Fibroblast of villous mesenchyme (primary cell): ENCODE measurements at regions not wholly inside any gene's neighbourhood (a gene's known extent, or its start where the extent isn't known, plus 50 kb on each side); places are given as distances from the start of the nearest gene placed in this dataset.

Experiments used
- DNase-seq: peaks from one replicate; pipeline ENCODE4 v3.0.0-alpha.2; 2010; ENCODE audit warnings: low read depth
- H3K4me3 ChIP-seq: 2 replicates; pipeline ENCODE4 v1.5.1; 2011; ENCODE audit warnings: low read depth, mild to moderate bottlenecking, low read length
- CTCF ChIP-seq: IDR thresholded peaks from 2 replicates; pipeline ENCODE4 v1.5.1; 2012; ENCODE audit warnings: low read depth, mild to moderate bottlenecking, low read length; ENCODE audit not compliant: insufficient read depth

GRCh38 chr13:40470660-40471059 is 195.8 kb downstream of the FOXO1 start:
- TF ChIP-seq CTCF: no peak
- no peak overlapping the region for H3K4me3 ChIP-seq
- DNase-seq: no peak

DNA sequence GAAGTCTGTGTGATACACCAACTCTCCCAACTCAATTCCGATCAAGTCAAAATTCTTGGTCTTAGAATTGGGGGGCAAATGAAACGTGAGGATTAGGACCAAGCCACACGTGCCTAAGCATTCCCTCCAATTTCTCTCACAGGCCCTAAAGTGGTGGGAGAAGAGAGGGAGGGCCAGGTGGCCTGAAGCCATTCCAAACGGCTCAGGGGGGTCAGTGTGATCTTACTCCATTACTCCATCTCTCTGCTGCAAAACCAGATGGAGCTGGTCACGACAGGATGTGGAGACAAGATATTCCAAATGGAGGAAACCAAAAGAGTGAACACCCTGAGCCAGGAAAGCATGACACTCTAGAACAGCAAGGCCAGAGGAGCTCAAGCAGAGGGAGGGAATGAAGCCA is 195.4 kb downstream of the FOXO1 start:
- H3K4me3 ChIP-seq: no peak overlapping the region
- TF ChIP-seq CTCF: no peak
- no peak for DNase-seq

DNA sequence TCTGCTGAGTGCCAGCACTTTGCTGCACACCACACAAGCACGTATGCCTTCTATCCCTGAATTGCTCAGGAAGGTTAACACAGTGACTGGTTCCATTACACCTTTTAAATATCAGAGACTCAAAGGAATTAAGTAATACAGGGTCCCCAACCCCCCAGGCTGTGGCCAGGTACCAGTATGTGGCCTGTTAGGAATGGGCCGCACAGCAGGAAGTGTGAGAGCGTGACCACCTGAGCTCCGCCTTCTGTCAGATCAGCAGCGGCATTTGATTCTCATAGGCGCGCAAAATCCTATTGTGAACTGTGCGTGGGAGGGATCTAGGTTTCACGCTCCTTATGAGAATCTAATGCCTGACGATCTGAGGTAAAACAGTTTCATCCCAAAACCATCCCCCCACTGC is 194.5 kb downstream of the FOXO1 start:
- H3K4me3 ChIP-seq: no peak overlapping the region
- no peak for DNase-seq
- no peak for TF ChIP-seq CTCF

GRCh38 chr13:40472427-40473220 is 193.8 kb downstream of the FOXO1 start:
- TF ChIP-seq CTCF: no peak
- no peak overlapping the region for H3K4me3 ChIP-seq
- no peak for DNase-seq

- no peak for TF ChIP-seq CTCF
- DNase-seq: no peak
- H3K4me3 ChIP-seq: no peak overlapping the region
Observed at GRCh38 chr13:40475617-40476016, 190.8 kb downstream of the FOXO1 start.

DNA sequence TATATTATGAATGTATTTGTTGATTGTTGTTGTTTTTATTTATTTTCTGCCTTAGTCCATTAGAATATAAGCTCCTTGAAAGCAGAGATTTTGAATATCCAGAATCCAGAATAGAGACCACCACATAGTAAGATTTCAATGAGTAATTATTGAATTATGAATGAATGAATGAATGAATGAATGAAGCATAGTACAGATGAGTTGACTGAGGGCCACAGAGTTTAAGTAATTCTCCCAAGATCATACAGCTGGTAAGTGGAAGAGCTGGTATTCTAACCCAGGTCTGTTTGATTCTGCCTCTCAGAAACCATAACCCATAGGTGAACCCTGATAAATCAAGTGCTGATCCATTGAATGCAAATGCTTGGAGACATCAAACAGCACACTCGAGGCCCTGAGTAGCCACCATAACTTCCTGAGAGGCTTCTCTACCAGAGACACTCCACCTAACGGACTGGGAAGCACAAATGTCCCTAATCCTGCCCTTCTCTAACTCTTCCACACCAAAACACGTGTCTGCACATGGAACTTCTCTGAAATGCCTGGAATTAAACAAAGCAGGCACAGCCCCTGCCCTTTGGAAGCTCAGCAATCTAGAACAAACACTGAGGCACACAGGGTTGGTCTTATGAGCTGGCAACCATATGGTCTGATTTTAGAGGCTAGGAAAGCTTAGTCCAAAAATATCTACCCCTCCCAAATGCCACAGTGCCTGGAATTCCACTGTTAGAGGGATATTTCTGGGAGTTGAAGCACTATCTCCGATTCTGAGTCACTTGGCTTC is 190.1 kb downstream of the FOXO1 start:
- TF ChIP-seq CTCF: no peak
- DNase-seq: peak; percentile 14

More for the DNA sequence above, 190.1 kb downstream of the FOXO1 start:
- no peak overlapping the region for H3K4me3 ChIP-seq
